ENCODE measurements at regions not wholly inside any gene's neighbourhood (a gene's known extent, or its start where the extent isn't known, plus 50 kb on each side); places are given as distances from the start of the nearest gene placed in this dataset.
A peak's percentile ranks its signal among the peaks of the same experiment; 100 is the strongest.

- no peak overlapping the region for H2AFZ ChIP-seq (ENCODE audit: low read length)
- no peaks in the 10 kb centered on the region for H4K20me1 ChIP-seq (ENCODE audit: insufficient read depth, low read length)
- H3K4me2 ChIP-seq (ENCODE audit: insufficient read depth, low read length) = no peak overlapping the region
- no peak for DNase-seq (ENCODE audit: insufficient read length, low spot score, missing footprints)
- H3K4me3 ChIP-seq (ENCODE audit: insufficient read depth, low read length) = no peak overlapping the region
- no peaks in the 10 kb centered on the region for H3K27me3 ChIP-seq (ENCODE audit: insufficient read depth, low read length)
- no peaks in the 10 kb centered on the region for H3K79me2 ChIP-seq (ENCODE audit: insufficient read depth, low read length)
- no peaks in the 10 kb centered on the region for H3K36me3 ChIP-seq (ENCODE audit: insufficient read depth, low read length)
- no peak overlapping the region for H3K27ac ChIP-seq (ENCODE audit: low read depth, low read length)
- H3K9me3 ChIP-seq (ENCODE audit: low read depth, low read length) = no peaks in the 10 kb centered on the region
- H3K4me1 ChIP-seq (ENCODE audit: insufficient read depth, low read length) = peaks cover 7% of the 10 kb centered on the region
- TF ChIP-seq CTCF (IDR thresholded peaks at IDR 0.05; ENCODE audit: extremely low read depth, low read depth, low read length) = no peak
These were observed 60.5 kb upstream of the POMGNT2 start for GRCh38 chr3:43166406-43166805.

- no peak for DNase-seq (ENCODE audit: insufficient read length, low spot score, missing footprints)
- Histone ChIP-seq H3K36me3 (ENCODE audit: insufficient read depth, low read length) (no peaks in the 10 kb centered on the region), H3K27me3 (ENCODE audit: insufficient read depth, low read length) (no peaks in the 10 kb centered on the region), H3K79me2 (ENCODE audit: insufficient read depth, low read length) (no peaks in the 10 kb centered on the region), H3K27ac (ENCODE audit: low read depth, low read length) (no peak overlapping the region), H3K4me1 (ENCODE audit: insufficient read depth, low read length) (peaks cover 6% of the 10 kb centered on the region), H3K4me3 (ENCODE audit: insufficient read depth, low read length) (no peak overlapping the region), H3K4me2 (ENCODE audit: insufficient read depth, low read length) (no peak overlapping the region), H4K20me1 (ENCODE audit: insufficient read depth, low read length) (no peaks in the 10 kb centered on the region), H2AFZ (ENCODE audit: low read length) (no peak overlapping the region), H3K9me3 (ENCODE audit: low read depth, low read length) (no peaks in the 10 kb centered on the region)
- TF ChIP-seq CTCF (IDR thresholded peaks at IDR 0.05; ENCODE audit: extremely low read depth, low read depth, low read length) = no peak
These were observed 59.9 kb upstream of the POMGNT2 start for GRCh38 chr3:43165786-43166185.

- no peaks in the 10 kb centered on the region for H3K9me3 ChIP-seq (ENCODE audit: low read depth, low read length)
- DNase-seq (ENCODE audit: insufficient read length, low spot score, missing footprints) = no peak
- peaks cover 6% of the 10 kb centered on the region for H3K4me1 ChIP-seq (ENCODE audit: insufficient read depth, low read length)
- no peak overlapping the region for H3K4me2 ChIP-seq (ENCODE audit: insufficient read depth, low read length)
- H4K20me1 ChIP-seq (ENCODE audit: insufficient read depth, low read length) = no peaks in the 10 kb centered on the region
- TF ChIP-seq CTCF (IDR thresholded peaks at IDR 0.05; ENCODE audit: extremely low read depth, low read depth, low read length) = no peak
- H3K4me3 ChIP-seq (ENCODE audit: insufficient read depth, low read length) = no peak overlapping the region
- H3K27ac ChIP-seq (ENCODE audit: low read depth, low read length) = no peak overlapping the region
- no peaks in the 10 kb centered on the region for H3K79me2 ChIP-seq (ENCODE audit: insufficient read depth, low read length)
- H3K27me3 ChIP-seq (ENCODE audit: insufficient read depth, low read length) = peaks cover 3% of the 10 kb centered on the region
- no peak overlapping the region for H2AFZ ChIP-seq (ENCODE audit: low read length)
- no peaks in the 10 kb centered on the region for H3K36me3 ChIP-seq (ENCODE audit: insufficient read depth, low read length)
These were observed 58.1 kb upstream of the POMGNT2 start for GRCh38 chr3:43163895-43164493.

- H4K20me1 ChIP-seq (ENCODE audit: insufficient read depth, low read length) = no peaks in the 10 kb centered on the region
These were observed 56.6 kb upstream of the POMGNT2 start for GRCh38 chr3:43162230-43163084.

More at GRCh38 chr3:43162230-43163084, 56.6 kb upstream of the POMGNT2 start:
- Histone ChIP-seq H3K4me2 (ENCODE audit: insufficient read depth, low read length) (peak overlapping the region; percentile 55), H3K79me2 (ENCODE audit: insufficient read depth, low read length) (no peaks in the 10 kb centered on the region), H3K4me1 (ENCODE audit: insufficient read depth, low read length) (peaks cover 6% of the 10 kb centered on the region), H3K9me3 (ENCODE audit: low read depth, low read length) (no peaks in the 10 kb centered on the region), H3K4me3 (ENCODE audit: insufficient read depth, low read length) (peak overlapping the region; percentile 34), H3K27me3 (ENCODE audit: insufficient read depth, low read length) (peaks cover 3% of the 10 kb centered on the region), H3K36me3 (ENCODE audit: insufficient read depth, low read length) (no peaks in the 10 kb centered on the region), H3K27ac (ENCODE audit: low read depth, low read length) (no peak overlapping the region), H2AFZ (ENCODE audit: low read length) (peak overlapping the region; percentile 74)
- DNase-seq (ENCODE audit: insufficient read length, low spot score, missing footprints) = peak; percentile 77
- peak; percentile 55 for TF ChIP-seq CTCF (IDR thresholded peaks at IDR 0.05; ENCODE audit: extremely low read depth, low read depth, low read length)
